GM18505 (cell line): ENCODE measurements at regions not wholly inside any gene's neighbourhood (a gene's known extent, or its start where the extent isn't known, plus 50 kb on each side); places are given as distances from the start of the nearest gene placed in this dataset.

Source experiments
- ATAC-seq: cut with Tn5 transposase; IDR thresholded peaks from one replicate; pipeline ENCODE4 v1.9.1; 2021; ENCODE audit not compliant: unreplicated experiment
- POLR2A ChIP-seq: IDR thresholded peaks from 4 replicates; pipeline ENCODE4 v1.6.1; 2011; ENCODE audit warnings: borderline replicate concordance; ENCODE audit not compliant: insufficient read depth, insufficient read length; ENCODE audit errors: extremely low read depth

- no peak for TF ChIP-seq POLR2A
Measured at GRCh38 chr1:4271338-4271998, 371.4 kb upstream of the C1orf174 start.

GRCh38 chr1:4272568-4272967 lies 372.5 kb upstream of the C1orf174 start:
- no peak for ATAC-seq
- TF ChIP-seq POLR2A, result no peak

More at GRCh38 chr1:4271338-4271998, 371.4 kb upstream of the C1orf174 start:
- ATAC-seq, result no peak

DNA sequence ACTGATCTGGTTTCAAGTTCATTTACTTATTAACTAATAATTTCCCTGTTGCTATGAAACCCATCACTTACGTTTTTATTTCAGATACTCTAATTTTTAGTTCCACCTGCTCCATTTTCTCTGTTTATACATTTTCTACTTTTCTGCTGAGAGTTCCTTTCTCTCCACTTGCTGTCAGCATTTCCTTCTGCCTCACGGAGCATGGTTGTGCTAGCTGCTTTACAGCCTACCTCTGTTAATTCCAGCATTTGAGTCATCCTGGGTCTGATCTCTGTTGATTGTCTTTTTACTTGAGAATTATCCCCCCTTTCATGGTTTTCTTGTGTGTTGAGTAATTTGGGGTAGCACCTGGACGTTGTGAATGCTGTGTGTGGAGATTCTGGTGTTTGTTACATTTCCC lies 373.2 kb upstream of the C1orf174 start:
- ATAC-seq, result no peak
- no peak for TF ChIP-seq POLR2A

GRCh38 chr1:4273747-4274146 lies 373.7 kb upstream of the C1orf174 start:
- ATAC-seq, result no peak
- TF ChIP-seq POLR2A, result no peak

DNA sequence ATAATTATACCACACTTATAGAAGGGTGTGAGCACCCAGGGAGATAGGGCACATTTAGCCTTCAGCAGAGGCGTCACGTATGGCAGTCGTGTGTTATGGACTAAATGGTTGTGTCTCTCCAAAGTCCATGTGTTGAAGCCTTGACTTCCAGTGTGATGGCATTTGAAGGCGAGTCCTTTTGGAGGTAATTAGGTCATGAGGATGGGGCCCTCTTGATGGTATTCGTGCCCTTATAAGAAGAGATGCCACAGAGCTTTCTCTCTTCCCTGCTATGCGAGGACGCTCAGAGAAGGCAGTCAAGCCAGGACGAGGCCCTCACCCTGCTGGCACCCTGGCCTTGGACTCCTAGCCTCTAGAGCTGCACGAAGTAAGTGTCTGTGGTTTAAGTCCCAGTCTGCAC lies 375.0 kb upstream of the C1orf174 start:
- ATAC-seq, result no peak

DNA sequence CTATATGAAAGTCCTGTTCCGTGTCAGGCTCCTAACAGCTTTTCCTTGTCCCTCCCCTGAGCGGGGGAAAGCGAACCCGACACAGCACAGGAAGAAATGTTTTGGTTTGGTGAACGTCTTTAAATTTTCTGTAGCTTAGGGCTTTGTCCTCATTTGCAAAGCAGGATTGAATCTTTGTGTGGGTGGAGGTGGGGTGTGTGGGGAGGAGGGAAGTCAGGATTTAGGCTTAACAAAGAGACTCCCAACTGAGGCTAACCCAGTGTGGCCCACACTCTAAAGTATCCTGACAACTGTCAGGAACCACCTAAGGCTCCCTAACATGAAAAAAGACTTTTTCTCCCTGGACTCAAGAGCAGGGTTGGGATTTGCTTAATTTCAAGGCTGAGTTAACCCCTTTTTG lies 376.2 kb upstream of the C1orf174 start:
- ATAC-seq, result no peak
- TF ChIP-seq POLR2A, result no peak

More for the DNA sequence above, 375.0 kb upstream of the C1orf174 start:
- no peak for TF ChIP-seq POLR2A

GRCh38 chr1:4277598-4277997 lies 376.8 kb upstream of the AJAP1 start:
- TF ChIP-seq POLR2A, result no peak
- ATAC-seq, result no peak

GRCh38 chr1:4284976-4285375 lies 369.4 kb upstream of the AJAP1 start:
- ATAC-seq, result no peak
- TF ChIP-seq POLR2A, result no peak

DNA sequence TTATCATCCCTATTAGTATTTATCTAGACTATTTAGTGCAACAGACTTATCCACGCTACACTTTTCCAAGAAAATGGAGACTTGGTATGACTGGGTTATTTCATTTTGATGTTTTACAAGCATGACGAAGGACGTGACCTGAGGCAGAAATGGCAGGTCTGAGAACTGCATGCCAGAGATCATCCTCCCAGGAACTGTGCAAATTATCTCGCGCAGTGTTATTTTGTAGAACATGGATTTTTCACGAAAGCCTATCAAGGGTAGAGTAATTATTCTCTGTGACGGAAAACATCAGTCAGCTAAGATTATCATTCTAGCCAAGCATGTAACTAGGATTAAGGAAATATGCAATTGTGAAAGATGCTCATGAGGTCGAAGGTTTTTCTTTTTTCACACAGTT lies 361.5 kb upstream of the AJAP1 start:
- no peak for ATAC-seq
- no peak for TF ChIP-seq POLR2A

DNA sequence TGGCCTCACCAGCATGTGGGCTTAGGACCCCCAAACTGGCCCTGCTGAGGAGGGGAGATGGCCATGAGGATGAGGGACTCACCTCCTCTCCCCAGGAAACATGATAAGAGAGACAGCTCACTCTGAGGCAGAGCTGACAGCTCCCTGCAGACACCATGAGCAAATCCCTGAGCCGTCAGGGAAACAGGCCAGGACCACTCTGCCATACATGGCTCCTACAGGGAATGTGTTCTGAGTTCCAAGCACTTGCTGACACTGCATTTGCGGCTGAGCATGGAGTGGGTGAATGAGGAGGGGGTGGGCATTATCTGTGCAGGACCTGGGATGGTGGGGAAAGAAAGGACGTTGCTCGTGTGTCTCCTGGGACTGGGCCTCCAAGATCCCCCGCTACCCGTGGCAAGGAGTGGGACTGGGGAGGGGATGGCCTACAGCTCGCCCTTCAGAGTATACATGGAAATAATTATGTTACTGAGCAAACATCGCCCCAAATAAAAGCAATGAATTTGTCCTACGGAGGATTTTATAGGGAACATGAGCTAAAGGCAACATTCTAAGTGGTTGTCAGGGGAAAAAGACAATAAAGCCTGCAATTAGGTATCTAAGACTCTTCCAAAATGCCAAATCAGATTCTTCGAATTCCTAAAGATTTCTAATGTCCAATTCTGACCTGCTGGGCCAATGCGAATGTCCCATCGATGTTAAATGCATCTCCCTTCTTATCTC lies 355.9 kb upstream of the AJAP1 start:
- TF ChIP-seq POLR2A, result no peak
- no peak for ATAC-seq

DNA sequence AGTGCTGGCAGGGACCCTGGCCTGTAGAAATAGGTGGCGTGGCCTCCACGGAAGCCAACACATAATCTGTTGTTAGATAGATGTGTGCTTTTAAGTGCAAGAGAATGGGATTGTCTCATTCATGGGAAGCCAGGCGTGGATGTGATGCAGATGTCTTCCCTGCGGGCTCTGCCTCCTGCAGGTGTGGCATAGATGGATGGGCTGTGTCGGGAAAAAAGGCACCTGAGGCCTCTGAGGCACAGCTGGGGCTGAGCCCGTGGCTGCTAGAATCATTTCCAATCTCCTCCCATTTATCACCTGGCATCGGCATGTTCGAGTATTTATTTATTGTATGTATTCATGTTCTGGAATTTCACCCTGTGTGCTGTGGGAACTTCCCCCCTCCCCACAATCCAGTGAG lies 353.4 kb upstream of the AJAP1 start:
- no peak for ATAC-seq
- TF ChIP-seq POLR2A, result no peak

DNA sequence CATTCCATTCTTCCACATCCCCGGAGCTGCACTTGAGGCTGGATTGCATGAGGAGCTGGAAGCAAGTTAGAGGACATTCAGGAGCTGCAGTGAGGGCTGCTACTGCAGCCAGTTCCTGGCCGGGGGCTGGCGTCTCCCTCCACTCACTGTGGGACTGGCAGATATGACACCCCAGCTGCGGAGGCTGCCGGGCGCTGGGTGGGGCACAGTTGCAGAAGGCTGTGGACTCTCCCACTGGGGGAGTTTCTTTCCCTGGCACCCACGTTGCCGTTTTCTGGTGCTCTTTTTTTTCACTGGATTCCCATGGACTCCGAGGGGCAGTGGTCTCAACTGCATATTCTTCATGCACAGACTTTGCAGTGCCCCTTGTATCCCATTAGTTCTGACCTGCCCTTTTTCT lies 351.1 kb upstream of the AJAP1 start:
- TF ChIP-seq POLR2A, result no peak
- ATAC-seq, result no peak

DNA sequence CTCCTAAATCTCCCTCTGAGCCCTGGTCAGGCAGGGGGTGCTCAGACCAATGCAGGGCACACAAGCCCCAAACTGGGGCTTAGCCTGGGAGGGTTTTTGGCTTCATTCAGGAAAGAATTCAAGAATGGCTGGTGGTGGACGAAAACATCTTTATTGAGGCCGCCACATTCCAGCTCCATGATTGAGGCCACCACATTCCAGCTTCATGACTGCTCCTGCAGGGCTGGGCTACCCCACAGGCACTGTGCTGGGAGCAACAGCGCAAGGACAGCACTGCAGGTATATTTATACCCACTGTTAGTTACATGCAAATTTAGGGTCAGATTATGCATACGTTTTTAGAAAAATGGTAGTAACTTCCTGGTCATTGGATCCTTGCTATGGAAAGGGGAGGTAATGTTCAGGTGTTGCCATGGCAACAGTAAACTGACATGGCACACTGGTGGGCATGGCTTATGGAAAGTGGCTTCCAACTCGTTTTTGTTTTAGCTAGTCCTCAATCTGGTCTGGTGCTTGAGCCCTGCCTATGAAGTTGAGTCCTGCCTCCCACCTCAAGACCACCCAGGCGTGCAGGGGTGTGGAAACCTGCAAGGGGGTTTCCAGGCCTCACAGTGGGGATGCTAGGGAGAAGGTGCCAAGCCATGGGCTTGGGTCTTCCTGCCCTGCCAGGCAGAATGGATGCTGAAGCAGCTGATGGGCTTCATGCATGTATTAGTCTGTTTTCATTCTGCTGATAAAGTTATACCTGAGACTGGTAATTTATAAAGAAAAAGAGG lies 348.7 kb upstream of the AJAP1 start:
- ATAC-seq, result no peak
- no peak for TF ChIP-seq POLR2A
